IMR-90 (cell line): ENCODE measurements at regions not wholly inside any gene's neighbourhood (a gene's known extent, or its start where the extent isn't known, plus 50 kb on each side); places are given as distances from the start of the nearest gene placed in this dataset.
A peak's percentile ranks its signal among the peaks of the same experiment; 100 is the strongest.

Experiments used
- ATAC-seq: fragments of 200-7000 bp; cut with Tn5 transposase; 2 replicates; pipeline ENCODE4 v1.9.1; 2020; ENCODE audit warnings: low read depth, mild to moderate bottlenecking, moderate library complexity
- BruUV-seq: library from RNA; stranded (reverse); fragments of 400-500 nt; replicated peaks from 2 replicates; lab custom pipeline; 2021; lab: Mats Ljungman, UMichigan
- CTCF ChIA-PET: fragments of 300-600 bp; formaldehyde crosslinking; extraction: SDS; loops from one replicate; lab custom pipeline; 2021; ENCODE audit warnings: antibody characterized with exemption; lab: Yijun Ruan, JAX
- POLR2A ChIA-PET: fragments of 300-600 bp; sonication (Branson Sonifier 250); formaldehyde crosslinking; loops from one replicate; lab custom pipeline; 2022; ENCODE audit warnings: antibody characterized with exemption; ENCODE audit not compliant: unreplicated experiment; lab: Charles Lee
- DNase-seq: peaks from one replicate; pipeline ENCODE4 v3.0.0; 2013
- H2AFZ ChIP-seq: replicated peaks from 2 replicates; pipeline ENCODE3; 2013; ENCODE audit warnings: low read length, mild to moderate bottlenecking; ENCODE audit not compliant: poor library complexity
- H2AK5ac ChIP-seq: 2 replicates; pipeline ENCODE4 v1.6.1; 2013; ENCODE audit warnings: low read depth, low read length, inconsistent platforms
- H2AK9ac ChIP-seq: replicated peaks from 2 replicates; pipeline ENCODE3; 2013; ENCODE audit warnings: mild to moderate bottlenecking, low read depth, low read length, moderate library complexity; ENCODE audit not compliant: poor library complexity
- H2BK120ac ChIP-seq: 2 replicates; pipeline ENCODE4 v1.6.1; 2013; ENCODE audit warnings: low read depth, low read length, inconsistent platforms
- H2BK15ac ChIP-seq: 3 replicates; pipeline ENCODE4 v1.6.1; 2013; ENCODE audit warnings: low read depth, low read length, inconsistent platforms
- H2BK20ac ChIP-seq: 2 replicates; pipeline ENCODE4 v1.6.1; 2013; ENCODE audit warnings: low read depth, mild to moderate bottlenecking, inconsistent platforms, low read length, moderate library complexity
- H2BK5ac ChIP-seq: 2 replicates; pipeline ENCODE4 v1.6.1; 2013; ENCODE audit warnings: mild to moderate bottlenecking, low read depth, low read length, inconsistent platforms; ENCODE audit not compliant: poor library complexity, severe bottlenecking
- H3K14ac ChIP-seq: replicated peaks from 2 replicates; pipeline ENCODE4 v1.6.1; 2013; ENCODE audit warnings: low read depth, low read length, inconsistent platforms
- H3K18ac ChIP-seq: 2 replicates; pipeline ENCODE4 v1.6.1; 2013; ENCODE audit warnings: low read depth, low read length, control low read depth
- H3K23ac ChIP-seq: 2 replicates; pipeline ENCODE4 v1.6.1; 2013; ENCODE audit warnings: low read depth, low read length, inconsistent platforms
- H3K27ac ChIP-seq: 2 replicates; pipeline ENCODE4 v1.5.1; 2013; ENCODE audit warnings: mild to moderate bottlenecking, control low read depth, low read length; ENCODE audit not compliant: insufficient read depth
- H3K27me3 ChIP-seq: 2 replicates; pipeline ENCODE4 v1.6.1; 2013; ENCODE audit warnings: low read length; ENCODE audit not compliant: control insufficient read depth, insufficient read depth
- H3K36me3 ChIP-seq: 2 replicates; pipeline ENCODE4 v1.6.1; 2013; ENCODE audit warnings: low read length, mixed read lengths; ENCODE audit not compliant: control insufficient read depth, insufficient read depth
- H3K4ac ChIP-seq: 2 replicates; pipeline ENCODE4 v1.6.1; 2013; ENCODE audit warnings: low read depth, low read length, inconsistent platforms
- H3K4me1 ChIP-seq: 2 replicates; pipeline ENCODE4 v1.6.1; 2013; ENCODE audit warnings: low read length, mixed read lengths; ENCODE audit not compliant: control insufficient read depth, insufficient read depth
- H3K4me2 ChIP-seq: 2 replicates; pipeline ENCODE4 v1.6.1; 2013; ENCODE audit warnings: low read depth, mild to moderate bottlenecking, control low read depth, low read length, moderate library complexity
- H3K4me3 ChIP-seq: 2 replicates; pipeline ENCODE4 v1.5.1; 2013; ENCODE audit warnings: low read depth, mild to moderate bottlenecking, control low read depth, low read length, moderate library complexity; ENCODE audit not compliant: insufficient read depth
- H3K56ac ChIP-seq: 2 replicates; pipeline ENCODE4 v1.6.1; 2013; ENCODE audit warnings: low read length, inconsistent platforms; ENCODE audit not compliant: insufficient read depth; ENCODE audit errors: extremely low read depth
- H3K79me1 ChIP-seq, 2 experiments: 2 replicates each; pipeline ENCODE4 v1.6.1; 2013; ENCODE audit warnings: low read length in 2 of 2, inconsistent platforms in 1 of 2, low read depth in 1 of 2
- H3K9ac ChIP-seq: 2 replicates; pipeline ENCODE4 v1.6.1; 2013; ENCODE audit warnings: low read depth, low read length, control low read depth
- H3K9me1 ChIP-seq: 2 replicates; pipeline ENCODE4 v1.6.1; 2013; ENCODE audit warnings: low read length, inconsistent platforms; ENCODE audit not compliant: insufficient read depth
- H3K9me3 ChIP-seq: 2 replicates; pipeline ENCODE4 v1.6.1; 2013; ENCODE audit warnings: low read length; ENCODE audit not compliant: control insufficient read depth, insufficient read depth
- H4K20me1 ChIP-seq: 2 replicates; pipeline ENCODE4 v1.6.1; 2013; ENCODE audit warnings: low read length, inconsistent platforms; ENCODE audit not compliant: insufficient read depth
- H4K5ac ChIP-seq: 2 replicates; pipeline ENCODE4 v1.6.1; 2013; ENCODE audit warnings: mild to moderate bottlenecking, low read depth, low read length, control low read depth
- H4K8ac ChIP-seq, 2 experiments: 2 replicates each; pipeline ENCODE4 v1.6.1; 2013; ENCODE audit warnings: low read depth in 2 of 2, low read length in 2 of 2, control low read depth in 1 of 2, inconsistent platforms in 1 of 2
- H4K91ac ChIP-seq: 2 replicates; pipeline ENCODE4 v1.6.1; 2013; ENCODE audit warnings: low read depth, low read length, inconsistent platforms; ENCODE audit not compliant: insufficient read depth
- POLR2A ChIP-seq: IDR thresholded peaks from 2 replicates; pipeline ENCODE4 v1.6.1; 2012; ENCODE audit warnings: mild to moderate bottlenecking, low read depth, low read length
- USF2 ChIP-seq: fragments of 150-350 bp; IDR thresholded peaks from 2 replicates; pipeline ENCODE4 v1.6.1; 2017; ENCODE audit warnings: mild to moderate bottlenecking, antibody characterized with exemption, low read length, low read depth
- WGBS, 2 experiments: methylation state at CpG; one replicate each; pipeline versions ENCODE4 v1.1.5 to v1.1.7; 2013; ENCODE audit warnings: missing lambda C conversion rate in 2 of 2; ENCODE audit not compliant: insufficient read length in 1 of 2; ENCODE audit errors: extremely low coverage in 2 of 2; 5-methylcytosine and 5-hydroxymethylcytosine counted together
- dilution Hi-C: fragments of 300-500 bp; cut with HindIII; formaldehyde crosslinking; loops from one replicate; pipeline ENCODE4 v1.14.3; 2018; ENCODE audit warnings: low sequenced_read_pairs; ENCODE audit not compliant: unreplicated experiment
- in situ Hi-C: fragments of 300-500 bp; cut with MboI; formaldehyde crosslinking; loops from 3 replicates; pipeline ENCODE4 v1.14.3; 2019; ENCODE audit warnings: low sequenced_read_pairs, inconsistent platforms, mixed read lengths
- intact Hi-C: fragments of 100-400 bp; cut with micrococcal nuclease; formaldehyde crosslinking; loops from 2 replicates; pipeline ENCODE4 v1.10.0; 2022

GRCh38 chr4:17094159-17094875 is 195.9 kb upstream of the LDB2 start (continued):
- TF ChIP-seq USF2 = no peak

- H2BK20ac ChIP-seq = no peak overlapping the region
- WGBS, 2 experiments = no CpG with 5 or more reads among the region's 5 CpGs
- H3K9me1 ChIP-seq = peaks cover 4% of the 10 kb centered on the region; the same call in 1 of the 2 replicates
- H2BK15ac ChIP-seq = no peak overlapping the region
- no peak overlapping the region for H3K4me2 ChIP-seq
- no peak overlapping the region for H4K5ac ChIP-seq
- H3K4me3 ChIP-seq = no peak overlapping the region
- no peak overlapping the region for H3K27ac ChIP-seq
- no peaks in the 10 kb centered on the region for H3K27me3 ChIP-seq
- H3K79me1 ChIP-seq = no peaks in the 10 kb centered on the region
- in situ Hi-C loops = no loop called here
- POLR2A ChIA-PET = no interaction called here
- H3K4ac ChIP-seq = no peak overlapping the region
- intact Hi-C loops = no loop called here
- no peaks in the 10 kb centered on the region for H3K9me3 ChIP-seq
- H3K23ac ChIP-seq = no peak overlapping the region
- H3K14ac ChIP-seq = no peak overlapping the region; the same call in 1 of the 2 replicates
- no peak for TF ChIP-seq POLR2A
- no peak overlapping the region for H4K8ac ChIP-seq
- no peak overlapping the region for H2AK9ac ChIP-seq
- H2AK5ac ChIP-seq = no peak overlapping the region
- dilution Hi-C loops = no loop called here
- H3K9ac ChIP-seq = no peak overlapping the region
- ATAC-seq (no peak), DNase-seq (no peak)
- no peaks in the 10 kb centered on the region for H3K36me3 ChIP-seq
- no peak overlapping the region; the same call in 1 of the 2 replicates for H4K91ac ChIP-seq
- H3K56ac ChIP-seq = no peak overlapping the region
- H2BK120ac ChIP-seq = peak overlapping the region; percentile 5; the same call in 1 of the 2 replicates
- peaks cover 6% of the 10 kb centered on the region; the same call in 1 of the 2 replicates for H3K4me1 ChIP-seq
- no peak overlapping the region for H2AFZ ChIP-seq
- H3K18ac ChIP-seq = no peak overlapping the region
- H4K20me1 ChIP-seq = no peaks in the 10 kb centered on the region
- H2BK5ac ChIP-seq = no peak overlapping the region
- BruUV-seq = no TSS peak
- CTCF ChIA-PET = no interaction called here
These were observed 195.0 kb upstream of the LDB2 start for GRCh38 chr4:17093481-17093880.
